GM18507 (cell line): ENCODE measurements at regions not wholly inside any gene's neighbourhood (a gene's known extent, or its start where the extent isn't known, plus 50 kb on each side); places are given as distances from the start of the nearest gene placed in this dataset.

Experiments used
- DNase-seq: peaks from one replicate; pipeline ENCODE4 v3.0.0; 2011; ENCODE audit warnings: low read depth; ENCODE audit not compliant: insufficient read length; ENCODE audit errors: extremely low spot score
- FAIRE-seq: peaks from 2 replicates; lab custom pipeline; 2011; peaks lifted over from hg19 to GRCh38; lab: Jason Lieb, UNC

DNA sequence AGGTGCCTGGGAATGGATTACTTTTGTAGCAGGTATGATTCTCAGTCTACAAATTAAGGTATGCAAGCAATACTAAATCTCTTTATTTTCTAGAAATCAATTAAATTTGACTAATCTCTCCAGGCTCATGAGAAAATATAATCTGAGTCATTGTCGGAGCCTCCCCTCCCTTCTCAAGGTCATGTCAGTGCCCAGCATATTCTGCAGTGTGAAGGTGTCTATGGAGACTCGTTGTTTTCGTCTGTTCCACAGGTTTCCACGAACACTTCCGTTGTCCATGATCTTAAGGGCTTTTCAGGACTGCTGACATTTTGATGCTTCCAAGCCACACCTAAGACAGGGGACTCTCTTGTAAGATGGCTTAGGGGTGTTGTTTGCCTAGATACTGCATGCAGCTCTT, 56.6 kb upstream of the SCOC start:
- DNase-seq (no peak), FAIRE-seq (no peak)

DNA sequence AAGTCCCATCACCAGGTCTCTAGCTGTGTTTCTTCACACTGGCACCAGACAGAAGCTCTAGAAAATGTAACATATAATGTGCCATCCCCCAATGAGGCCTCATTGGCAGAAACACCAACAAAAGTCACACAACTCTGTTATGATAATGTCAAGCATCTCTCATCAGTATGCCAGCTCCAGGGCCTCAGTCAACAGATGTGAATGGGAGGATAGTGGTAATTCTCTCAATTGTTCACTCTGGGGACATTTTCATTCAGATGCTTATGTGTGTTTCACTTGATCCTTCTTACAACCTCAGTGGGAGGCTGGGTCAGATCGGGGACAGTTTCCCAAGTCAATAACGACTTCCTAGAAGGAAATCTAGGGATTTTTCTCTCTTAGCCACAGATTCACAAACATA, 57.5 kb upstream of the SCOC start:
- no peak for FAIRE-seq
- DNase-seq = no peak

DNA sequence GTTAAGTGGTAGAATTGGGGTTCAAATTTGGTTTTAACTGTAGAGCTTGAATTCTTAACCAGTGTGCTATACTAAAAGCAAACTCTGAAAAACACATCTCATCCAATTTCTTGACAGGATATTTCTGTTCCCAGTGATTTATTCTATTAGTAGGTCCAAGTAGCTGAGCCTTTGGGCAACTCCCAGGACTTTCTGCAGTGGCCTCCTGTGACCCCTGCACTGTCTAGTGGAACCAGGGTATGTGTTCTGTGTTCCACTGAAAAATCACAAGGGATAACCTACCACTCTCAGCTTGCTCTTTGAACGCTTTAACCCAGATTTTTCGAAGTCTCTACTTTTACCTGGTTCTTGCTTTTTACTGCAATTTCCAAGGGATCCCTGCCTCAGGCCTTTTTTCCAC, 58.0 kb upstream of the SCOC start:
- no peak for DNase-seq
- FAIRE-seq = no peak

- FAIRE-seq = no peak
Measured at GRCh38 chr4:140315019-140315418, 58.4 kb upstream of the SCOC start.

DNA sequence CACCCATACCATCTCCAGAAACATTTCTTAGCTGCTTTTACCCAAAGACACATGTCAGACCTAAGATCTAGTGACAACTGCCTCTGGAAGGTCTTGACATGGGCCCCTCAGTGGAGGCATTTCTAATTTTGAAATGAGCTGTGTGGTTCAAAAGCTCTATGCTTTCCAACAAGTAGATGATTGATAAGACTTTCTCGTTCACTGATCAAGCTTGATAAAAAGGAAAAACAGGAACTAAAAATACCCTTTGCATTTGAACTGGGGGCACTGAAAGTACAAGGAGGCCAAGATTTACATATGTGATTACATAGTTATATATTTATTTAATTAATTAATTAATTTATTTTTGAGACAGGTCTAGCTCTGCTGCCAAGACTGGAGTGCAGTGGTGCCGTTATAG, 61.3 kb upstream of the SCOC start:
- FAIRE-seq (peak; percentile 60), DNase-seq (no peak)

More at GRCh38 chr4:140315019-140315418, 58.4 kb upstream of the SCOC start:
- DNase-seq = no peak

DNA sequence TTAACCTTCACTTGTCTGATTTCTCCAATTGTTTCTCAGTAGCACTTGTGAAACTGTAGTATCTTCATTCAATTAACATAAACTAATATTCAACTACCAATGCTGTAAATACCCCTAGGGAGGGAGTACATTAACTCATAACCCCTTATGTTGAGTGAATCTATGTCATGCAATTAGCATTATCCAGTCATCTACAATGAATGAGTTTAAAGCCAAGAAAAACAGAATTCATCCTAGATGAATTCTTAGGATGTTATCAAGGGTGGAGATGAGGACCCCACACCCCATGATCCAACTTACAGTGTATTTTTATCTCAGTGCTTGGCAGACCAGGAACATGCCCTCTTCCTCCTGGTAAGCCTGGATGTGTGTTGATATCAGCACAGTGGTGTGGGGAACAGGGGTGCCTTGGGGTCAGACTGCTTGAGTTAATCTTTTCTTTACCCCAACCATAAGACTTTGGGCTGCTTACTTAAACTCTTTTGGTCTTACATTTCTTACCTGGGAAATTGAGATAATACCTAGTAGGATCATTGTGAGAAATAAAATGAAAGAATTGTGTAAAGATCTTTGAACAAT, 62.1 kb upstream of the SCOC start:
- no peak for FAIRE-seq
- no peak for DNase-seq

- DNase-seq (no peak), FAIRE-seq (no peak)
Measured at GRCh38 chr4:140309124-140309870, 64.1 kb upstream of the SCOC start.

DNA sequence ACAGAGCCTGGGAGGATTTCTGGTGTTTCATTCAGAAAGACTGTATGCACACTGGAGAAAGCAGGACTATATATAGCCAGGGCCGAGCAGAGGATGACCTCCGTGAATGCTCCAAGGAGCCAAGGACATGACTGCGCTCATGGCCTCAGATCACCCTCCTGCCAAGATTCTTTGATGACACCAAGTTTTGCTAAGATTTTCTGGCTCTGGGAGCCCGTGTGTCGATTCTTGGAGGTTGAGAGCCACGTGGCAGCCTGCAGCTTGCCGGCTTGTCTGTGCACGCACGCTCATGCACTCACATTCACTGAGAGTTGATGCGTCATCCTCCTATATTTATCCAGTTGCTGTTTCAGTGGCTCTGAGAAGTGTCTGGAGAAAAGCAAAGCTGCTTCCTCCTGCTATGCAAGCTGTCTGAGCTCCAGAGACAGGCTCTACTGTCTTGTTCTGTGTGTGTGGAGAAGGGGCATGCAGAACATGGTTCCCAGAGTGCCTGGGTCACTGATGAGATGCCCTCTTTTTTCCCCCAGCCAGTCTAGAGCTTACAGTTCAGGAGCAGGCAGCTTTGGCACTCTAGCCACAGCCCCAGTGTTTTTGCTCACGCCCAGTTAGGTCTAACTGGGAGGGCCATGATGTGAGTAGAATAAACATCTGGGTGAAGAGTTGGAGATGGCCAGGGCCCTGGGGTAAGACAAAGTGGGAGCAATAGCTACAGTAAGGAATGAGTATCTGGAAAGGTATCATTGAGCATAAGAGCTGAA, 64.9 kb upstream of the SCOC start:
- no peak for DNase-seq
- FAIRE-seq = no peak

DNA sequence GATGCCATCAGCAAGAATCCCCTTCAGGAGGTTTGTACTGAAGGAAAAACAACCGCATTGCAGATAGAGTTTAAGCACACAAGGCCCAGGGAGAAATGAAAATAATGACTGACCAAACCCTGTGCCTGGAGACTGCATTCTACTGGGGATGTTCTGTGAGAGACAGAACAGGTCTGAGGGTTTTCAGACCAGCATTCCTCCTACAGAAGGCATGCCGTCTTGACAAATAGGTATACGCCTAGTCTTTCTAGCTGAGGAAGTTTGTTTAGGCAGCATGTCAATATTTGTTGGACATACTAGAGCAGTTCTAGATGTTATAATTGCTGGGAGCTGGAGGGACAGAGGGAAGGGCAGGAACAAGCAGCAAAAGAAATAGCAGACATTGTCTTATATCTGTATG, 68.4 kb upstream of the SCOC start:
- FAIRE-seq = no peak

GRCh38 chr4:140304346-140304745, 69.1 kb upstream of the SCOC start:
- DNase-seq (no peak), FAIRE-seq (no peak)

More for the DNA sequence above, 68.4 kb upstream of the SCOC start:
- no peak for DNase-seq

- DNase-seq (no peak), FAIRE-seq (no peak)
Measured at GRCh38 chr4:140302151-140302859, 71.1 kb upstream of the SCOC start.

DNA sequence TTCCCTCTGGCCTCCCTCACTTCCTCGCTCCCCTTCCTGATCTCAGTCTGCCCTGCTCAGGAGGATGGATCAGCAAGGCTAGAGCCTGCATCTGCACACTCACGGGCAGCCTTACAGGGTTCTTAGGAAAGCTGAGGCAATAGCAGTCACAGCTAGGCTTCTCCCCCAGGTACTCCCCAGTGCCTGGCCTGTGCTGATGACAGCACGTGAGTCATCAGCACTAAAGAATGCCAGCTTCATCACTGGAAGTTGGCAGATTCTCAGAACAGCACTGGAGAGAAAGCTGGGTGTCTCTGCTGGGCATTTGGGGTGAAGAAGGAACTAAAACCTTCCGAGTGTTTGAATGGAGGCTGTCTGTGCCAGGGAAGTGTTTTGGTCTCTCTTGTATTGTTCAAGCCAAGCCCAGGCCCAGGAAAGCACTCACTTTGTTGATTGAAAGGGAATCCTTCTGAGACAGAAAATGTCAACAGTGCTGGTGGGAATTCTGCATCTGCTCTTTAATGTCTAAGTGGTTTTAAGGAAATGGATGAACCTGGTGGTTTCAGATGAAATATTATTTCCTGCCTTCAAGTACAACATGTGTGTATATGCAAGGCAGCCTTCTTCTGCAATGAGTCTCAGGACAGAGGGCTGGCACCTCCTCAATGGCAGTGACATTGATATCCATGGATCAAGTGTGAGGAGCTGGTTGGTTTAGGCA, 73.0 kb upstream of the SCOC start:
- DNase-seq (no peak), FAIRE-seq (no peak)

GRCh38 chr4:140298001-140298400, 75.4 kb upstream of the SCOC start:
- FAIRE-seq (no peak), DNase-seq (no peak)

GRCh38 chr4:140297221-140297570, 76.2 kb upstream of the SCOC start:
- FAIRE-seq (no peak), DNase-seq (no peak)

GRCh38 chr4:140296335-140297220, 76.9 kb upstream of the SCOC start:
- DNase-seq = no peak
- no peak for FAIRE-seq

GRCh38 chr4:140293979-140294378, 79.5 kb upstream of the SCOC start:
- no peak for FAIRE-seq
- DNase-seq = no peak

DNA sequence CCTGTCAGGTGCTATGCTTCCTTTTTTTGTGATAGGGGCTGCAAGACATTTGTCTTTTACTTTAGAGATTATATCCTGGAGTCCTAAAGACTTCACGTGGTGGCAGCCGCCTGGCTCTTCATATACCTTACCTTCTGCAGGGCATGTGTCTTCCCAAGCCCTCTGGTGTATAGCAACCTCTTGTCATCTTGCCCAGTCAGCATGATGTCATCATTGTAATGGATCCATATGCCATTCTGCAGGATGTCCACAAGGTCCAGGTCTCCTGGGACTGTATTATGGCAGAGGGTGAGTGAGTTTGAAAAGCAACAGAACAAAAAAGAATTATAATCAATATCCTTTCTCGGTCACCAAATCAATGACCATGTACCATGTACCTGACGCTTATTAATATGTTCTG, 82.2 kb upstream of the SCOC start:
- FAIRE-seq (no peak), DNase-seq (no peak)

GRCh38 chr4:140289486-140289885, 84.0 kb upstream of the SCOC start:
- DNase-seq (no peak), FAIRE-seq (no peak)

- no peak for DNase-seq
Measured at GRCh38 chr4:140286456-140286855, 87.0 kb upstream of the SCOC start.

More at GRCh38 chr4:140286456-140286855, 87.0 kb upstream of the SCOC start:
- no peak for FAIRE-seq
